GM12874 (cell line): ENCODE measurements at regions not wholly inside any gene's neighbourhood (a gene's known extent, or its start where the extent isn't known, plus 50 kb on each side); places are given as distances from the start of the nearest gene placed in this dataset.

Experiments
- TF ChIP-seq, protein P1 (sequence below): IDR thresholded peaks from 2 replicates; pipeline ENCODE4 v1.5.1; 2011; ENCODE audit warnings: low read depth, mild to moderate bottlenecking, control low read depth, low read length, moderate library complexity; ENCODE audit not compliant: insufficient read depth

DNA sequence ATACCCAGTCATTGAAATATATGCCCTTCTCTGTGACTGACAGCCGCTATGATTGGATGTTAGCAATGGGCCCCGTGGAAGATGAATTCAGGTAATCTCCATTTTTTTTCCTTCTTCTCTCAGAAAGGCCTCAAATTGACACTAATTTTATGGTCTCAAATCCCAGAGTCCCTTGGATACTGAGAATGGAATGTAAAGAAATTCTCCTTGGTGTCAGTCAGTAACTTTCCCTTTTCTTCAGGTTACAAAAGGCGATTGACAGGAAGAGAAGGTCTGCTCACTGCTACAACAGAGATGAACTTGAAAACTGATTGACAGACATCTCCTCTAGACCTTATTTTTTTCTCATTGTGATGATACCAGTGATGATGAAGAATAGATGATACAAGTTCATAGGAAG lies 748.3 kb downstream of the MAT2B start:
- TF ChIP-seq, protein P1, sequence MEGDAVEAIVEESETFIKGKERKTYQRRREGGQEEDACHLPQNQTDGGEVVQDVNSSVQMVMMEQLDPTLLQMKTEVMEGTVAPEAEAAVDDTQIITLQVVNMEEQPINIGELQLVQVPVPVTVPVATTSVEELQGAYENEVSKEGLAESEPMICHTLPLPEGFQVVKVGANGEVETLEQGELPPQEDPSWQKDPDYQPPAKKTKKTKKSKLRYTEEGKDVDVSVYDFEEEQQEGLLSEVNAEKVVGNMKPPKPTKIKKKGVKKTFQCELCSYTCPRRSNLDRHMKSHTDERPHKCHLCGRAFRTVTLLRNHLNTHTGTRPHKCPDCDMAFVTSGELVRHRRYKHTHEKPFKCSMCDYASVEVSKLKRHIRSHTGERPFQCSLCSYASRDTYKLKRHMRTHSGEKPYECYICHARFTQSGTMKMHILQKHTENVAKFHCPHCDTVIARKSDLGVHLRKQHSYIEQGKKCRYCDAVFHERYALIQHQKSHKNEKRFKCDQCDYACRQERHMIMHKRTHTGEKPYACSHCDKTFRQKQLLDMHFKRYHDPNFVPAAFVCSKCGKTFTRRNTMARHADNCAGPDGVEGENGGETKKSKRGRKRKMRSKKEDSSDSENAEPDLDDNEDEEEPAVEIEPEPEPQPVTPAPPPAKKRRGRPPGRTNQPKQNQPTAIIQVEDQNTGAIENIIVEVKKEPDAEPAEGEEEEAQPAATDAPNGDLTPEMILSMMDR = no peak

DNA sequence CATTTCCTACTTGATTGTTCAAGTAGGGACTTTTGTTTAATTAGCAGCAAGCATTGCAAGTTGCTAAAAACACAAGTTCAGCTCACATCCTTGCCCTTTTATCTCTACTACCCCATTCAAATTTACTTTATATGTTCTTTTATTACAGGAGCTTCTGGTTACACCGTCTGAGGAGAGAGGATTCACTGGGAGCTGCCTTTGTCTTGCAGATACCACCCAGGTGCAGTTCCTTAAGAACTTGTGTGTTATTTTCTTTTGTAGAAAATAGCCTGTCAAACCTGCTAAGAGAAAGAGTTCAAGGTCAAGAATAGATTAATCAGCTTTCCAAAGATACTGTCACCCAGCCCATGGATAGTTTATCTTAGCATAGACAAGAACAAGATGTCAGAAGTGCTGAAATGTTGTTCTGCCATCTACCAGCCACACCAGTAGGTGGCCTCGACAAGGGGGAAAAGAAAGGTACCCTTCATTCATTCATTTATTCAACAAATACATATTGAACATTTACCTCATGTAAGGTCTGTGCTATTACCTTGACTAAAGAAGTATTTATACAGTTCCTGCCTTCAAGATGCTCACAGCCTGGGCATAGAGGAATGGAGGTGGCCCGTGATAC lies 750.3 kb downstream of the MAT2B start:
- TF ChIP-seq, protein P1 = no peak

- TF ChIP-seq, protein P1 = no peak
These were observed 750.9 kb downstream of the MAT2B start for GRCh38 chr5:164256351-164256750.

DNA sequence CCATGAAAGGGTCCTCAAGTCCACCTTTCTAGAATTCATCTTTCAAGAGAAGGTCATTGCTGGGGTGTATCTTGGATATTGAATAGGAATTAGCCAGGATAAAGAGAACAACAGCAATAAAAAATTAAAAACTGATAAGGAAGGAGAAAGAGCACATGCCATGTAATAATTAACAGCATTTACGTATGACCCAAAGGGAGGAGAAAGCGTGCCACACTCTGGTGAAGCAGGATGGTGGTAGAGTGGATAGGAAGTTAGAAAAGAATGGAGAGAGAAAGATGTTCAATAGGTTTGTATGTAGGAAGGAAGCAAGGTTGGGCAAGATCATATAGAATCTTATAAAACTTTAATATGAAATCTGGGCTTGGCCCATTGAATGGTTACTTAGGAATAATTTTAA lies 751.5 kb downstream of the MAT2B start:
- TF ChIP-seq, protein P1 = no peak

GRCh38 chr5:164265566-164265965 lies 760.1 kb downstream of the MAT2B start:
- TF ChIP-seq, protein P1 = no peak

DNA sequence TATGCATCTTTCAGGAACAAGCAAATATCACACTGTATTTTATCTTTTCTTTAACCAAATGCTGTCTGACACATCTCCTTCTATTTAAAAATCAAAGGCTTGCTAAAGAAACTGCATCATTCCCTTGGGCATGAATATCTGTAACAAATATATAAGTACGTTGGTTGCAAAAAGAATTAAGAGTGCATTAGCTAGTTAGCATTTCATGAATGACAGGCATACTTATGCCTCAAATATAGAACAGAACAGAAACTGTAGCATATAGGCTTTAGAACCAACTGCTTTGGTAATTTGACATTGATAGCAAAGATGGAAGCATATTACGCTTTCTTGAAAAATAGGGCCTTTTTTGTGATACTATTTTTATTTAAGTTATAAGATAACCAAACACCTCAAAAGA lies 761.2 kb downstream of the MAT2B start:
- TF ChIP-seq, protein P1 = no peak

GRCh38 chr5:164277720-164278119 lies 772.3 kb downstream of the MAT2B start:
- TF ChIP-seq, protein P1 = no peak
